ENCODE measurements at regions not wholly inside any gene's neighbourhood (a gene's known extent, or its start where the extent isn't known, plus 50 kb on each side); places are given as distances from the start of the nearest gene placed in this dataset.

- no peak overlapping the region for H3K27ac ChIP-seq
- no peak for ATAC-seq
- TF ChIP-seq, protein P1, sequence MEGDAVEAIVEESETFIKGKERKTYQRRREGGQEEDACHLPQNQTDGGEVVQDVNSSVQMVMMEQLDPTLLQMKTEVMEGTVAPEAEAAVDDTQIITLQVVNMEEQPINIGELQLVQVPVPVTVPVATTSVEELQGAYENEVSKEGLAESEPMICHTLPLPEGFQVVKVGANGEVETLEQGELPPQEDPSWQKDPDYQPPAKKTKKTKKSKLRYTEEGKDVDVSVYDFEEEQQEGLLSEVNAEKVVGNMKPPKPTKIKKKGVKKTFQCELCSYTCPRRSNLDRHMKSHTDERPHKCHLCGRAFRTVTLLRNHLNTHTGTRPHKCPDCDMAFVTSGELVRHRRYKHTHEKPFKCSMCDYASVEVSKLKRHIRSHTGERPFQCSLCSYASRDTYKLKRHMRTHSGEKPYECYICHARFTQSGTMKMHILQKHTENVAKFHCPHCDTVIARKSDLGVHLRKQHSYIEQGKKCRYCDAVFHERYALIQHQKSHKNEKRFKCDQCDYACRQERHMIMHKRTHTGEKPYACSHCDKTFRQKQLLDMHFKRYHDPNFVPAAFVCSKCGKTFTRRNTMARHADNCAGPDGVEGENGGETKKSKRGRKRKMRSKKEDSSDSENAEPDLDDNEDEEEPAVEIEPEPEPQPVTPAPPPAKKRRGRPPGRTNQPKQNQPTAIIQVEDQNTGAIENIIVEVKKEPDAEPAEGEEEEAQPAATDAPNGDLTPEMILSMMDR (IDR thresholded peaks at IDR 0.05) = no peak
Measured at GRCh38 chr2:196538189-196538588, 101.3 kb upstream of the CCDC150 start.

DNA sequence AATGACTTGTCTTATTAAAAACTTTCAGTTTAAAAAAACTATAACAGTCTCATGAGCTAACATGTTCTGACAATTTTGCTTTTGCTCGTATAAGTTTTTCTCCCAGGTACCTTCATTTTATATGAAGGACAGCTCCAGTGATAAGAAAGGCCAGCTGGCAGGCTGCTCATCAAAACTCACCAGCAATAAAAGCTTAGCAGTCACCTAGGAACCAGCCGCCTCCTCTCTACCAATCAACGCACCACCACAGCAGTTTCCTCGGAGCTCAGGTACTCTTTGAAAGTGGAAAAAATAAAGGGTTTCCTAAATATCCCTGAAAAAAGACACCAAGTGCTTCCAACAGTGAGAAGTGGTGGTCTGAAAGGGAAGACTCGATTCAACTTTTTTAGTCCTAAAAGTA is 100.9 kb upstream of the CCDC150 start:
- Histone ChIP-seq H3K36me3 (no peaks in the 10 kb centered on the region), H3K4me3 (no peak overlapping the region), H3K9me3 (no peaks in the 10 kb centered on the region), H3K4me1 (no peaks in the 10 kb centered on the region), H3K27me3 (ENCODE audit: low read depth) (no peaks in the 10 kb centered on the region), H3K27ac (no peak overlapping the region)
- TF ChIP-seq, protein P1 (IDR thresholded peaks at IDR 0.05) = no peak
- DNase-seq (no peak), ATAC-seq (no peak)
- intact Hi-C loops (cut with DNase I) = no loop called here

More at GRCh38 chr2:196538189-196538588, 101.3 kb upstream of the CCDC150 start:
- intact Hi-C loops (cut with DNase I) = no loop called here
- H3K4me3 ChIP-seq = no peak overlapping the region
- no peaks in the 10 kb centered on the region for H3K4me1 ChIP-seq
- H3K9me3 ChIP-seq = no peaks in the 10 kb centered on the region
- no peaks in the 10 kb centered on the region for H3K27me3 ChIP-seq (ENCODE audit: low read depth)
- no peak for DNase-seq
- no peaks in the 10 kb centered on the region for H3K36me3 ChIP-seq

GRCh38 chr2:196544906-196545433 is 94.5 kb upstream of the CCDC150 start:
- Histone ChIP-seq H3K36me3 (no peaks in the 10 kb centered on the region), H3K4me3 (no peak overlapping the region), H3K27me3 (ENCODE audit: low read depth) (no peaks in the 10 kb centered on the region), H3K9me3 (no peaks in the 10 kb centered on the region), H3K27ac (no peak overlapping the region), H3K4me1 (no peaks in the 10 kb centered on the region)
- TF ChIP-seq, protein P1 (IDR thresholded peaks at IDR 0.05) = no peak
- DNase-seq = no peak
- ATAC-seq = no peak
- intact Hi-C loops (cut with DNase I) = no loop called here

GRCh38 chr2:196546151-196546919 is 93.2 kb upstream of the CCDC150 start:
- H3K36me3 ChIP-seq = no peaks in the 10 kb centered on the region
- TF ChIP-seq, protein P1 (IDR thresholded peaks at IDR 0.05) = no peak
- H3K27ac ChIP-seq = no peak overlapping the region
- H3K27me3 ChIP-seq (ENCODE audit: low read depth) = no peaks in the 10 kb centered on the region
- intact Hi-C loops (cut with DNase I) = no loop called here
- H3K4me3 ChIP-seq = no peak overlapping the region
- DNase-seq = no peak
- H3K4me1 ChIP-seq = no peaks in the 10 kb centered on the region
- ATAC-seq = no peak
- H3K9me3 ChIP-seq = no peaks in the 10 kb centered on the region

DNA sequence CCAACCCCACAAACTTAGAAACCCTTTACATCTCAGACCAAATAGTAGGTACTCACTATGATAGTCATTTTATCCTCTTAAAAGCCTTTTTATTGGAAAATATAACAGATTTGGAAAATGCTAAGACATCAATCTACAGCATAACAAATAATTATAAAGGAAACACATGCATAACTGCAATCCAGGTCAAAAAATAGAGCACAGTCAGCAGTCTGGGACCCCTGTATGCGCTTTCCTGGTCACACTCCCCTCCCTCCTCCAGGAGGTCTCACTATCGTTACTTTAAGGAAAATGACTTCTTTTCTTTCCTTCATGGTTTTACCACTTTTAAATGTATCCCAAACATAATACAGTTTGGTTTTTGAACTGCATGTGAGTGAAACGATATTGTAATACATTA is 90.5 kb upstream of the CCDC150 start:
- Histone ChIP-seq H3K27ac (no peak overlapping the region), H3K4me3 (no peak overlapping the region), H3K27me3 (ENCODE audit: low read depth) (no peaks in the 10 kb centered on the region), H3K4me1 (no peaks in the 10 kb centered on the region), H3K9me3 (no peaks in the 10 kb centered on the region), H3K36me3 (no peaks in the 10 kb centered on the region)
- no peak for ATAC-seq
- intact Hi-C loops (cut with DNase I) = no loop called here
- no peak for DNase-seq
- TF ChIP-seq, protein P1 (IDR thresholded peaks at IDR 0.05) = no peak

Data from lower lobe of right lung (tissue), 2 donors.